ENCODE measurements at regions not wholly inside any gene's neighbourhood (a gene's known extent, or its start where the extent isn't known, plus 50 kb on each side); places are given as distances from the start of the nearest gene placed in this dataset.
"Not testable (repeated sequence)": the region's sequence is repeated elsewhere in the genome, so short reads cannot be mapped to it uniquely, and the experiment has no call there.

GRCh38 chr2:215889240-215889969 is 123.9 kb downstream of the MREG start:
- DNase-seq: not testable (repeated sequence)

- DNase-seq: peak; percentile 54
These were observed 124.7 kb downstream of the MREG start for GRCh38 chr2:215888680-215889079.

- DNase-seq: no peak
These were observed 126.0 kb downstream of the MREG start for GRCh38 chr2:215887303-215887702.

GRCh38 chr2:215886022-215886421 is 127.3 kb downstream of the MREG start:
- no peak for DNase-seq

GRCh38 chr2:215885536-215885935 is 127.8 kb downstream of the MREG start:
- no peak for DNase-seq

- no peak for DNase-seq
These were observed 128.8 kb downstream of the MREG start for GRCh38 chr2:215884451-215885087.

GRCh38 chr2:215883799-215884198 is 129.6 kb downstream of the MREG start:
- DNase-seq: no peak

GRCh38 chr2:215882689-215883088 is 130.7 kb downstream of the MREG start:
- DNase-seq: no peak

GRCh38 chr2:215881582-215881981 is 131.8 kb downstream of the MREG start:
- no peak for DNase-seq

- no peak for DNase-seq
These were observed 132.4 kb downstream of the MREG start for GRCh38 chr2:215880970-215881369.

- no peak for DNase-seq
These were observed 133.1 kb downstream of the MREG start for GRCh38 chr2:215879977-215880940.

GRCh38 chr2:215879331-215879730 is 134.0 kb downstream of the MREG start:
- DNase-seq: no peak

- no peak for DNase-seq
These were observed 134.8 kb downstream of the MREG start for GRCh38 chr2:215878476-215879063.

- no peak for DNase-seq
These were observed 136.5 kb downstream of the MREG start for GRCh38 chr2:215876937-215877238.

GRCh38 chr2:215876139-215876936 is 137.0 kb downstream of the MREG start:
- no peak for DNase-seq

- DNase-seq: no peak
These were observed 138.9 kb downstream of the MREG start for GRCh38 chr2:215874418-215874817.

- DNase-seq: no peak
These were observed 142.4 kb downstream of the MREG start for GRCh38 chr2:215870986-215871385.

- DNase-seq: peak; percentile 73
These were observed 143.3 kb downstream of the MREG start for GRCh38 chr2:215870088-215870490.

- no peak for DNase-seq
These were observed 144.4 kb downstream of the MREG start for GRCh38 chr2:215868846-215869543.

- DNase-seq: no peak
These were observed 146.7 kb downstream of the MREG start for GRCh38 chr2:215866606-215867005.

GRCh38 chr2:215863687-215864086 is 149.7 kb downstream of the MREG start:
- no peak for DNase-seq

- no peak for DNase-seq
These were observed 151.0 kb downstream of the MREG start for GRCh38 chr2:215862351-215862771.
